ENCODE measurements at regions not wholly inside any gene's neighbourhood (a gene's known extent, or its start where the extent isn't known, plus 50 kb on each side); places are given as distances from the start of the nearest gene placed in this dataset.

- no peak for TF ChIP-seq CTCF (IDR thresholded peaks at IDR 0.05; ENCODE audit: insufficient read depth, low read length)
- no peak for TF ChIP-seq SPI1 (IDR thresholded peaks at IDR 0.05; ENCODE audit: borderline replicate concordance, low read depth)
- no peak for TF ChIP-seq GABPA (IDR thresholded peaks at IDR 0.05; ENCODE audit: low read depth)
Measured at GRCh38 chr17:71869293-71869692, 251.5 kb upstream of the SOX9 start.

All from HL-60 (cell line).